K562 (cell line): ENCODE measurements at regions not wholly inside any gene's neighbourhood (a gene's known extent, or its start where the extent isn't known, plus 50 kb on each side); places are given as distances from the start of the nearest gene placed in this dataset.

Experiments
- ATAC-seq: fragments of 200-7000 bp; cut with Tn5 transposase; 3 replicates; pipeline ENCODE4 v1.9.1; 2020; ENCODE audit warnings: moderate library complexity
- BruUV-seq: library from RNA; stranded (reverse); fragments of 400-500 nt; replicated peaks from 2 replicates; lab custom pipeline; 2021; lab: Mats Ljungman, UMichigan
- CTCF ChIA-PET: fragments of 300-600 bp; formaldehyde crosslinking; extraction: SDS; loops from one replicate; lab custom pipeline; 2021; ENCODE audit warnings: low intra/inter-chr PET ratio; lab: Yijun Ruan, JAX
- POLR2A ChIA-PET: fragments of 300-600, 350-650 bp; sonication (Branson Sonifier 250); formaldehyde crosslinking; extraction: SDS; loops from one replicate; lab custom pipeline; 2021; ENCODE audit warnings: antibody characterized with exemption, inconsistent platforms; lab: Yijun Ruan, JAX
- DNase-seq, 4 experiments: peaks; one replicate each; pipeline versions ENCODE4 v3.0.0 to v3.0.0-alpha.2; 2011 to 2018; ENCODE audit warnings: low spot score in 3 of 4, mixed read lengths in 3 of 4; ENCODE audit errors: extremely low read depth in 1 of 4
- FAIRE-seq: peaks from 2 replicates; lab custom pipeline; 2011; peaks lifted over from hg19 to GRCh38; lab: Jason Lieb, UNC
- H2AFZ ChIP-seq: 2 replicates; pipeline ENCODE4 v1.6.0; 2011; ENCODE audit warnings: low read depth, low read length, control low read depth, inconsistent platforms
- H3K27ac ChIP-seq: fragments of 200-600 bp; 3 replicates; pipeline ENCODE4 v1.8.0; 2011; ENCODE audit warnings: low read depth, mild to moderate bottlenecking, control low read depth, inconsistent platforms, low read length, moderate library complexity, mixed read lengths; ENCODE audit errors: extremely low read depth
- H3K27me3 ChIP-seq, 2 experiments: fragments of 300-600 bp in 1 of 2; 2 replicates in 1 of 2; 3 replicates in 1 of 2; pipeline versions ENCODE4 v1.6.0 to v1.8.0; 2011; ENCODE audit warnings: inconsistent platforms in 2 of 2, low read length in 2 of 2, mild to moderate bottlenecking in 1 of 2, mixed read lengths in 1 of 2, moderate library complexity in 1 of 2; ENCODE audit not compliant: control insufficient read depth in 2 of 2, insufficient read depth in 2 of 2
- H3K36me3 ChIP-seq: fragments of 300-600 bp; 3 replicates; pipeline ENCODE4 v1.8.0; 2011; ENCODE audit warnings: mild to moderate bottlenecking, low read length, inconsistent platforms; ENCODE audit not compliant: control insufficient read depth, insufficient read depth
- H3K4me1 ChIP-seq, 2 experiments: fragments of 200-600 bp in 1 of 2; replicated peaks in 1 of 2; 2 replicates in 1 of 2; 3 replicates in 1 of 2; pipeline versions ENCODE4 v1.5.1 to v1.8.0; 2011; ENCODE audit warnings: inconsistent platforms in 2 of 2, low read length in 2 of 2, mild to moderate bottlenecking in 1 of 2, mixed read lengths in 1 of 2, moderate library complexity in 1 of 2; ENCODE audit not compliant: control insufficient read depth in 2 of 2, insufficient read depth in 2 of 2
- H3K4me2 ChIP-seq: 2 replicates; pipeline ENCODE4 v1.6.1; 2011; ENCODE audit warnings: low read length, control low read depth, inconsistent platforms, mixed read lengths; ENCODE audit not compliant: insufficient read depth
- H3K4me3 ChIP-seq: fragments of 200-600 bp; sonication (generic), shearing (Covaris generic); 2 replicates; pipeline ENCODE4 v1.5.1; 2016; ENCODE audit warnings: control low read depth, inconsistent platforms
- H3K79me2 ChIP-seq: fragments of 200-600 bp; 3 replicates; pipeline ENCODE4 v1.8.0; 2011; ENCODE audit warnings: low read length, inconsistent platforms; ENCODE audit not compliant: control insufficient read depth, insufficient read depth
- H3K9ac ChIP-seq, 2 experiments: 2 replicates each; pipeline versions ENCODE4 v1.6.0 to v1.6.1; 2011; ENCODE audit warnings: low read depth in 2 of 2, low read length in 2 of 2, control low read depth in 1 of 2, inconsistent platforms in 1 of 2, mild to moderate bottlenecking in 1 of 2, mixed read lengths in 1 of 2; ENCODE audit not compliant: insufficient read depth in 1 of 2
- H3K9me1 ChIP-seq: one replicate; pipeline ENCODE4 v1.6.0; 2011; ENCODE audit warnings: inconsistent platforms, mild to moderate bottlenecking, low read length, moderate library complexity; ENCODE audit not compliant: control insufficient read depth, insufficient read depth
- H3K9me3 ChIP-seq: replicated peaks from 2 replicates; pipeline ENCODE4 v1.5.1; 2011; ENCODE audit warnings: low read depth, low read length, inconsistent platforms; ENCODE audit not compliant: control insufficient read depth, insufficient read depth
- H4K20me1 ChIP-seq: replicated peaks from 2 replicates; pipeline ENCODE4 v1.6.1; 2011; ENCODE audit warnings: low read length, inconsistent platforms, mixed read lengths; ENCODE audit not compliant: control insufficient read depth, insufficient read depth
- BCOR ChIP-seq: fragments of 450-650 bp; IDR thresholded peaks from 2 replicates; pipeline ENCODE4 v1.6.1; 2016
- BMI1 ChIP-seq: fragments of 150-350 bp; IDR thresholded peaks from 2 replicates; pipeline ENCODE4 v1.6.1; 2014; ENCODE audit warnings: low read length
- EHMT2 ChIP-seq: fragments of 450-650 bp; IDR thresholded peaks from 2 replicates; pipeline ENCODE4 v1.6.1; 2018; ENCODE audit warnings: antibody characterized with exemption
- HDAC3 ChIP-seq: fragments of 450-650 bp; IDR thresholded peaks from 2 replicates; pipeline ENCODE4 v1.6.1; 2018; ENCODE audit warnings: borderline replicate concordance, mild to moderate bottlenecking, moderate library complexity; ENCODE audit not compliant: partially characterized antibody
- HDAC8 ChIP-seq: fragments of 450-650 bp; IDR thresholded peaks from 2 replicates; pipeline ENCODE4 v1.6.1; 2016; ENCODE audit warnings: mild to moderate bottlenecking, missing genetic modification characterization, moderate library complexity, missing compliant biosample characterization
- HNRNPL ChIP-seq: fragments of 200-400 bp; formaldehyde crosslinking; IDR thresholded peaks from 2 replicates; pipeline ENCODE4 v1.6.1; 2017; ENCODE audit warnings: low read depth, mild to moderate bottlenecking, low read length
- HOXB6 ChIP-seq: fragments of 250-450 bp; sonication (Bioruptor Pico); IDR thresholded peaks from 2 replicates; pipeline ENCODE4 v1.5.1; 2022; ENCODE audit warnings: mild to moderate bottlenecking, borderline replicate concordance
- MAFF ChIP-seq: IDR thresholded peaks from 2 replicates; pipeline ENCODE4 v1.6.1; 2012; ENCODE audit warnings: low read length, improper control_type of control experiment
- MGA ChIP-seq: fragments of 450-650 bp; IDR thresholded peaks from 2 replicates; pipeline ENCODE4 v1.6.1; 2016; ENCODE audit warnings: mild to moderate bottlenecking, moderate library complexity
- MIER1 ChIP-seq: fragments of 450-650 bp; IDR thresholded peaks from 2 replicates; pipeline ENCODE4 v1.6.1; 2016; ENCODE audit warnings: antibody characterized with exemption, mild to moderate bottlenecking, low read depth
- MTA2 ChIP-seq: fragments of 450-650 bp; IDR thresholded peaks from 2 replicates; pipeline ENCODE4 v1.6.1; 2016; ENCODE audit warnings: low read depth
- NR3C1 ChIP-seq: sonication (generic); formaldehyde crosslinking; IDR thresholded peaks from 2 replicates; pipeline ENCODE4 v1.8.1; 2022; ENCODE audit warnings: missing genetic modification reagents
- RHOXF2B ChIP-seq: fragments of 250-450 bp; sonication (Bioruptor Pico); conservative IDR thresholded peaks from 2 replicates; pipeline ENCODE4 v1.5.1; 2021
- TAL1 ChIP-seq: fragments of 450-650 bp; IDR thresholded peaks from 2 replicates; pipeline ENCODE4 v1.6.1; 2016; ENCODE audit warnings: mild to moderate bottlenecking
- XRCC5 ChIP-seq: fragments of 200-400 bp; formaldehyde crosslinking; IDR thresholded peaks from 2 replicates; pipeline ENCODE4 v1.6.1; 2017; ENCODE audit warnings: low read depth, mild to moderate bottlenecking, low read length
- ZNF146 ChIP-seq: IDR thresholded peaks from one replicate; pipeline ENCODE4 v1.6.1; 2018; ENCODE audit warnings: missing compliant biosample characterization; ENCODE audit not compliant: unreplicated experiment
- WGBS: fragments of 100-300 bp; shearing (Covaris generic); methylation state at CpG from one replicate; pipeline ENCODE4 v1.1.6; 2016; ENCODE audit warnings: low coverage, mixed read lengths; ENCODE audit not compliant: insufficient coverage; ENCODE audit errors: missing lambda C conversion rate; 5-methylcytosine and 5-hydroxymethylcytosine counted together
- in situ Hi-C: fragments of 300-500 bp; cut with MboI; formaldehyde crosslinking; loops from 4 replicates; pipeline ENCODE4 v1.15.0; 2018; ENCODE audit warnings: inconsistent platforms, mixed read lengths
- intact Hi-C: fragments of 100-400 bp; cut with micrococcal nuclease; formaldehyde crosslinking; loops from 2 replicates; pipeline ENCODE4 v1.14.2; 2022

DNA sequence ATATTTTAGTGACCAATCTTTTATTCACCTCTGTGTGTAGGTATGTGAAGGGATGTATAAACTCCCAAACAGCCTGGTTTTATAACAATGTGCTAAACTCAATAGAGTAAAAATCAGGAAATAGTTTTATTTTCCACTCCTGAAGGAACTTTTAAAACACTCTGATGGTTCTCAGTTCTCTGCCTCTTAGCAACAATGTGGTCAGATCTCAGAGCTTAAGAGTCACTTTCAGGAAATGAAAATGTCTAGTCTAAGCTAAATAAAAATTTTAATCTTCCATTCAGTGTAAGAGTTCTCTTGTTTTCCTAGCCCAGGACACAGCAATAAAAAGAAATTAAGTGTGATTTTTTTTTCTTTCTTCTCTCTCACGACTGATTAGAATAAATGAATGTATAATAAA, 718.0 kb downstream of the C12orf50 start:
- H3K9ac ChIP-seq = no peak overlapping the region
- intact Hi-C loops = no loop called here
- no peaks in the 10 kb centered on the region for H3K9me1 ChIP-seq
- H3K9me3 ChIP-seq = no peaks in the 10 kb centered on the region
- BruUV-seq = no TSS peak
- H3K79me2 ChIP-seq = no peaks in the 10 kb centered on the region
- H3K27ac ChIP-seq = no peak overlapping the region
- no peaks in the 10 kb centered on the region for H3K4me1 ChIP-seq
- ChIA-PET POLR2A (interaction anchor here (0.5 kb wide), 1 partner anchor 33 kb away, joined by 3 read pairs; no protein-coding TSS in a partner anchor), CTCF (no interaction called here)
- WGBS = 0% methylated on average over 1 of the region's 1 CpG
- no peak for FAIRE-seq
- no peak overlapping the region for H3K4me2 ChIP-seq
- no peaks in the 10 kb centered on the region for H4K20me1 ChIP-seq
- H2AFZ ChIP-seq = no peak overlapping the region
- ATAC-seq = no peak
- no peaks in the 10 kb centered on the region for H3K27me3 ChIP-seq
- no peak for DNase-seq
- no peaks in the 10 kb centered on the region for H3K36me3 ChIP-seq
- H3K4me3 ChIP-seq = no peak overlapping the region
- in situ Hi-C loops = no loop called here
- no peak for TF ChIP-seq TAL1
- TF ChIP-seq MGA = no peak
- no peak for TF ChIP-seq EHMT2
- no peak for TF ChIP-seq RHOXF2B
- TF ChIP-seq BCOR = no peak
- TF ChIP-seq HNRNPL = no peak
- no peak for TF ChIP-seq HDAC3
- no peak for TF ChIP-seq ZNF146 (CRISPR knock-in tag)
- TF ChIP-seq NR3C1 = no peak
- TF ChIP-seq MAFF = no peak
- no peak for TF ChIP-seq HOXB6 (CRISPR knock-in tag)
- TF ChIP-seq HDAC8 (tag) = no peak
- no peak for TF ChIP-seq BMI1
- no peak for TF ChIP-seq MIER1
- no peak for TF ChIP-seq MTA2
- no peak for TF ChIP-seq XRCC5
